LNCAP (cell line): ENCODE measurements at regions not wholly inside any gene's neighbourhood (a gene's known extent, or its start where the extent isn't known, plus 50 kb on each side); places are given as distances from the start of the nearest gene placed in this dataset.

Source experiments
- TF ChIP-seq, protein P1 (sequence below): fragments of 450-650 bp; IDR thresholded peaks from 2 replicates; pipeline ENCODE4 v1.5.1; 2017; ENCODE audit warnings: mild to moderate bottlenecking

DNA sequence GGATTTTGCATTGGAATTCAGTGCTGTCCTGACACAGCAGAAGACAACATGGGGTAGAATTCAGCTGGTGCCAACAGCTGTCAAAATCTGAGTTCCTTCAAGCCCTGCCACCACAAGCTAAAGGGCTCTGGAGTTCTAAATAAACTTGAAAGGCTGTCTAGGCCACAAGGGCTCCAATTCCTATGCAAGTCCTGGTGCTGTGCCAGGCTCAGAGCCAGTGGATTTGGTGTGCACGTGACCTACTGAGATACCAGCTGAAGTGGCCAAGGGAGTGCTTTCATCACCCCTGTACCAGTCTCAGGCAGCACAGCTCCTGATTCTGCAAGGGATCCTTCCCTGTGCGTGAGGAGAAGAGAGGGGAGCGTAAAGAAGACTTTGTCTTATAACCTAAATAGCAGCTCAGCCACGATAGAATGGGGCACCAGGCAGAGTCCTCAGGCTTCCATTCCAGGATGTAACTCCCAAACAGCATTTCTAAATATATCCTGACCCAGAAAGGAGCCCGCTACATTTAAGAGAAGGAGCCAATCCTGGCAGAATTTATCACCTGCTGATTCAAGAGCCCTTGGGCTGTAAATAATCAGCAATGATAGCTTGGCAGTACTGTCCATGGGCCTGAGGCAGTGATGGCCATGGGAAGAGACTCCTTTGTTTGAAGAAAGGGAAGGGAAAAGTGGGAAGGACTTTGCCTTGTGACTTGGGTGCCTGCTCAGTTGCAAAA lies 881.2 kb upstream of the EPHA7 start:
- TF ChIP-seq, protein P1, sequence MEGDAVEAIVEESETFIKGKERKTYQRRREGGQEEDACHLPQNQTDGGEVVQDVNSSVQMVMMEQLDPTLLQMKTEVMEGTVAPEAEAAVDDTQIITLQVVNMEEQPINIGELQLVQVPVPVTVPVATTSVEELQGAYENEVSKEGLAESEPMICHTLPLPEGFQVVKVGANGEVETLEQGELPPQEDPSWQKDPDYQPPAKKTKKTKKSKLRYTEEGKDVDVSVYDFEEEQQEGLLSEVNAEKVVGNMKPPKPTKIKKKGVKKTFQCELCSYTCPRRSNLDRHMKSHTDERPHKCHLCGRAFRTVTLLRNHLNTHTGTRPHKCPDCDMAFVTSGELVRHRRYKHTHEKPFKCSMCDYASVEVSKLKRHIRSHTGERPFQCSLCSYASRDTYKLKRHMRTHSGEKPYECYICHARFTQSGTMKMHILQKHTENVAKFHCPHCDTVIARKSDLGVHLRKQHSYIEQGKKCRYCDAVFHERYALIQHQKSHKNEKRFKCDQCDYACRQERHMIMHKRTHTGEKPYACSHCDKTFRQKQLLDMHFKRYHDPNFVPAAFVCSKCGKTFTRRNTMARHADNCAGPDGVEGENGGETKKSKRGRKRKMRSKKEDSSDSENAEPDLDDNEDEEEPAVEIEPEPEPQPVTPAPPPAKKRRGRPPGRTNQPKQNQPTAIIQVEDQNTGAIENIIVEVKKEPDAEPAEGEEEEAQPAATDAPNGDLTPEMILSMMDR, result no peak

DNA sequence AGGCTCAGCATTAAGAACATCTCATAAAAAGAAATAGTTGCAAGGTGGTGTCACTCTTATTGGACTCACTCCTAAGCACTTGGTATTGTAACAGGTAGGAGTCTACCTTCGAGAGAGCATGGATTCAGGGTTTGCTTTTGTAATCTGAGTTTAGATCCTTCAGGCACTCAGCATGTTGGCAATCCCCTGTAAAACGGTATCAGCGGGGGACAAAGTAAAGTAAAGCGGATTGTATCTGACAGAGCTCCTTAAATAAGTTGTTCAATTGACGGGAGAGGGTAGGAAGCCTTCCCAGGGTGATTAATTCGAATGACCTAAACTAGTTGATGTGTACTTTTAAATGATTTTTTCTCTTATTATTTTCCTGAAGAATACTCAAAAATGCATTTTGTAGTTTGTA lies 869.8 kb upstream of the EPHA7 start:
- TF ChIP-seq, protein P1, result no peak

DNA sequence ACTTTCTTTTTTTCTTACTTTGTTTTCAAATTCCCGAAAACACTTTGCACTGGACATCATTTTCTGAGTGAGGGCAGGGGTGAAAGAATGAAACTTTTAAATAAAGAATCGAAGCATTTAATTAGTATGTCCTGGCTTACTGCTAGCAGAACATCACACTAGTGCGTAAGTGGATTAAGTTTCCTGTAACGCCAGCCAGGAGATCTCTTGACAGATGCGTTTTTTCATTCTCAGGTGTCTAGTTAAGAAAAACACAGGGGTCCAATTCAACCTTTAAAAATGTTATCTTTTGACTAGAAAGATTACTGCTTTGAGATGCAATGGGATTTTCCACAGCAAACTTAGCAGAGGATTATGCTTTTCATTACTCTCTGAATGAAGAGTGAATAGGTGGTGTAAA lies 858.8 kb upstream of the EPHA7 start:
- TF ChIP-seq, protein P1, result no peak

DNA sequence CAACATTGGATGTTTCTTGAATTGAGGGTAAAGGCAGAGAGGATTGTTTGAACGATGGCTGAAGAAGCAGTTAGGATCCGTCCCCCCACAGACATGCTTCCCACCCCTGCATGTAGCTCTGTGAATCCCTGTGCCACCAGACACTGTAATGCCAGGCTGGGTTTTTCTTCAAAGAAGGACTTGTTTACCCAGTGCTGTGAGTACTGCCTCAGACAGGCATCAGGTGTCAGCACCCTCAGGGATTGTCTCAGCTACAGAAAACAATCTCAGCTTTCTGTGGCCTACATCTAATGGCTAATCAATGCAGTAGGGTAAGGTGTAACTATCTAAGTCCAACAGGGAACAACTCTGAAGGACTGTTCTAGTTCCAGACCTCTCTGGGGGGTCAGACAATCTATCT lies 853.0 kb upstream of the EPHA7 start:
- TF ChIP-seq, protein P1, result no peak

DNA sequence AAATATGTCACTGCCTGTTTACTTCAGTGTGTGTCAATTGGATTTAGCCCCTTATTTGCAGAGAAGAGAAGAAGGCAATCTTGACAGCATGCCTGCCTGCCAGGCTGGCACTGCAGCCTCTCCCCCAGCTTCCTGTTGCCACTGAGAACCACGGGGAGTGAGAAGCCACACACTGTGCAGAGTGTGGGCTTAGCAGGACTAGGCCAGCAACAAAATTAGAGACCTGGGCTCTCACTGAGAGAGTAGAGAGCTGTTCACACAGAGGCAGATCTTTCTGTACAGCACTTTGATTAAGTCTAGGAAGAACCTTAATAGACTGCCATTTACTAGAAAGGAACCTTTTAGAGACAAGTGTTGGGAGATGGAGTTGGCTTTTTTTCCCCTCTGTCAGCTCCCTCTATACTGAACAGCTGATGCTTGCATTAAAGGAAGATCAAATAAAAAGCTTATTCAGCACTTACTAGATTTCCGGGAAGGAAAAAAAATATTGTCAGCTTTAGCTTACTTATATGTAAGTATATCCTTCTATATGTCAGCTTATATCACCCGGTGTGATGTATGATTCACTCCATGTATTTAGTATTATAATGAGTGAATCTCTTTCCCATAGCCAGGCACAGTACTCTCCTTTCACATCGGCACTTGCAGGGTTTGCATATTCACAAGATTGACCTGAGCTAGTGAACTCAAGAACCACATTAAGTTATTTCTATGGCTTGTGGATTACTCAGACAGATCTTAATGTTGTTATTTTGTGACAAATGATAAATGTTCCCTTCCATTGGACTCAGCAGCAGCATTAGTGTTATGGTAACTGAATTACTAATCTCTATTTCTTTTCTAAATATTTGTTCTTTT lies 851.0 kb upstream of the EPHA7 start:
- TF ChIP-seq, protein P1, result no peak

DNA sequence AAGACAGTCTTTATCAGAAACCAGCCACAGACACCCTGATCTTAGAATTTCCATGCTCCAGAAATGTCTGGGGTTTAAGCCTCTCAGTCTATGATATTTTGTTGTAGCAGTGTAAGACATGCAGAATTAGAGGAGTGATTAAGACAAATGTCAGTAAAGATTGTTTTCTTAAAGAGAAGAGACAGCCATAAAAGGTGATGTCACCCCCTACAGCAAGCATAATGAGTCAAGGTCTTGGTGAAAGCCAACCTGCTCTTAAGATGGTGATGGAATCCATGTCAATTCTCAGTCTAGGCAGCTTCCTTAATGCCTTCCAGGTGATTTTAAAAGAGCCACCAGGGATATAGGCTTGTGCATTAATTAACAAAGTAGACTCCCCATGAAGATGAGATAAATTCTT lies 849.9 kb upstream of the EPHA7 start:
- TF ChIP-seq, protein P1, result no peak

DNA sequence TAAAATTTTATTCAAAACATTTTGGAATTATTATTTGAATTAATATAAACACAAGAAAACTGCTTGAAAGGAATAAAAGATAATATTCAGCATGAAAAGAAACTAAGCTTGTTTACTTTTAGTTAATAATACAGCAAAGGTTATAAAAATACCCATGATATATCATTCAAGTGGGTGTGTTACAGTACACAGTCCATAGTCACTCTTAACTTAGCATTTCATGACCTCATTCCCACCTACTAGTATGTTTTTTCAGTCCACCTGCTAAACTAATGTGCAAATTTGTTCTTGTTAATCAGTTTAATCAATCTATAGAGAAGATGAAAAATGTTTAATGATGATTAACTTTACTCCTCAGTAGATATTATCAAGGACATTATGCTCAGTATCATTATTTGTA lies 841.4 kb upstream of the EPHA7 start:
- TF ChIP-seq, protein P1, result no peak
